PC-3 (cell line): ENCODE measurements at regions not wholly inside any gene's neighbourhood (a gene's known extent, or its start where the extent isn't known, plus 50 kb on each side); places are given as distances from the start of the nearest gene placed in this dataset.

Source experiments
- ATAC-seq: fragments of 200-7000 bp; cut with Tn5 transposase; 2 replicates; pipeline ENCODE4 v1.9.1; 2020; ENCODE audit warnings: mild to moderate bottlenecking, moderate library complexity
- BruUV-seq: library from RNA; stranded (reverse); fragments of 400-500 nt; replicated peaks from 2 replicates; lab custom pipeline; 2021; lab: Mats Ljungman, UMichigan
- CTCF ChIA-PET: fragments of 300-600 bp; sonication (Branson Sonifier 250); formaldehyde crosslinking; loops from one replicate; lab custom pipeline; 2022; ENCODE audit warnings: antibody characterized with exemption; lab: Charles Lee
- POLR2A ChIA-PET: fragments of 300-600 bp; sonication (Branson Sonifier 250); formaldehyde crosslinking; loops from one replicate; lab custom pipeline; 2022; ENCODE audit warnings: antibody characterized with exemption; ENCODE audit not compliant: unreplicated experiment; lab: Charles Lee
- DNase-seq: peaks from one replicate; pipeline ENCODE4 v3.0.0-alpha.2; 2015
- H2AFZ ChIP-seq: fragments of 300-600 bp; sonication (generic); 2 replicates; pipeline ENCODE4 v1.6.0; 2016; ENCODE audit warnings: antibody characterized with exemption, low read length
- H3F3A ChIP-seq: fragments of 300-600 bp; sonication (generic); one replicate; pipeline ENCODE4 v1.6.0; 2017; ENCODE audit warnings: antibody characterized with exemption, low read length, control low read depth, mild to moderate bottlenecking; ENCODE audit not compliant: unreplicated experiment
- H3K27ac ChIP-seq: fragments of 300-600 bp; sonication (generic); 2 replicates; pipeline ENCODE4 v1.5.1; 2016; ENCODE audit warnings: mild to moderate bottlenecking, low read length
- H3K27me3 ChIP-seq: fragments of 300-600 bp; sonication (generic); 2 replicates; pipeline ENCODE4 v1.6.1; 2016; ENCODE audit warnings: low read length, mixed read lengths
- H3K36me3 ChIP-seq: fragments of 300-600 bp; sonication (generic); 2 replicates; pipeline ENCODE4 v1.6.1; 2016; ENCODE audit warnings: low read depth, mixed run types, low read length, mixed read lengths
- H3K4me1 ChIP-seq: fragments of 300-600 bp; sonication (generic); 2 replicates; pipeline ENCODE4 v1.5.1; 2016; ENCODE audit warnings: low read length; ENCODE audit not compliant: insufficient read depth
- H3K4me2 ChIP-seq: fragments of 300-600 bp; sonication (generic); 2 replicates; pipeline ENCODE4 v1.6.0; 2016; ENCODE audit warnings: low read length
- H3K4me3 ChIP-seq: fragments of 300-600 bp; sonication (generic); 2 replicates; pipeline ENCODE4 v1.5.1; 2016; ENCODE audit warnings: mild to moderate bottlenecking, low read length, mixed read lengths
- H3K79me2 ChIP-seq: fragments of 300-600 bp; sonication (generic); 2 replicates; pipeline ENCODE4 v1.6.1; 2017; ENCODE audit warnings: low read length, mixed read lengths
- H3K9ac ChIP-seq: fragments of 300-600 bp; sonication (generic); 2 replicates; pipeline ENCODE4 v1.6.0; 2016; ENCODE audit warnings: mild to moderate bottlenecking, low read length
- H3K9me2 ChIP-seq: fragments of 300-600 bp; sonication (generic); replicated peaks from 2 replicates; pipeline ENCODE4 v1.6.1; 2016; ENCODE audit warnings: mixed run types, low read length, mixed read lengths
- H3K9me3 ChIP-seq: fragments of 300-600 bp; sonication (generic); 2 replicates; pipeline ENCODE4 v1.6.1; 2016; ENCODE audit warnings: low read length, mixed read lengths
- H4K20me1 ChIP-seq: fragments of 300-600 bp; sonication (generic); 2 replicates; pipeline ENCODE4 v1.6.1; 2016; ENCODE audit warnings: low read length, mixed read lengths
- EZH2 ChIP-seq: fragments of 300-600 bp; sonication (generic); IDR thresholded peaks from one replicate; pipeline ENCODE4 v1.6.1; 2017; ENCODE audit warnings: antibody characterized with exemption, mild to moderate bottlenecking, low read length; ENCODE audit not compliant: unreplicated experiment
- EZH2phosphoT487 ChIP-seq: fragments of 300-600 bp; sonication (generic); IDR thresholded peaks from 2 replicates; pipeline ENCODE4 v1.6.1; 2018; ENCODE audit warnings: mild to moderate bottlenecking, antibody characterized with exemption, low read length, borderline replicate concordance
- intact Hi-C: fragments of 100-400 bp; cut with micrococcal nuclease; formaldehyde crosslinking; loops from 2 replicates; pipeline ENCODE4 v1.9.0; 2023
- TF ChIP-seq, protein P1 (sequence below): fragments of 300-600 bp; sonication (generic); conservative IDR thresholded peaks from 2 replicates; pipeline ENCODE4 v1.5.1; 2017; ENCODE audit warnings: antibody characterized with exemption, low read depth, mild to moderate bottlenecking, low read length

DNA sequence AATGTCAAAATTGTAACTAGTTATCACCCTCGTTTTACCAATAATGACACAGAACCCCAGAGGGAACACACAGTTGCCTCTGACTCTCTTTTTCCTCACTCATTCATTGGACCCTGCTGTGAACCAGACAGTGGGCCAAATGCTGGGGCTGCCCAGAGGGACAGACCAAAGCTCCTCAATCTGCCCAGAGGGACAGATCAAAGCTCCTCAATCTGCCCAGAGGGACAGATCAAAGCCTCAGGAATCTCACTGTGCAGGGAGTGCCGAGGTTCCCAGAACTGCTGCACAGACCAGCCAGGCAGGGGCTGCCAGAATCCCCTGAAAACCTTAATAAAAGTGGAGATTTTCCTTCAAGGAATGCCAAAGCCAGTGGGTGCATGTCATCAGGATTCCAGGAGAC lies 179.1 kb downstream of the SOD2 start:
- Histone ChIP-seq H3K4me1 (no peaks in the 10 kb centered on the region), H3K9me3 (no peaks in the 10 kb centered on the region), H3K4me3 (no peak overlapping the region), H3K79me2 (no peaks in the 10 kb centered on the region), H4K20me1 (no peaks in the 10 kb centered on the region), H3K36me3 (no peaks in the 10 kb centered on the region), H3K27ac (no peak overlapping the region), H3K9me2 (no peaks in the 10 kb centered on the region), H3K4me2 (no peak overlapping the region), H3K9ac (no peak overlapping the region), H2AFZ (no peak overlapping the region), H3F3A (no peaks in the 10 kb centered on the region), H3K27me3 (peaks cover 42% of the 10 kb centered on the region)
- no peak for DNase-seq
- no TSS peak for BruUV-seq
- POLR2A ChIA-PET = no interaction called here
- no peak for ATAC-seq
- intact Hi-C loops = no loop called here
- CTCF ChIA-PET = no interaction called here
- no peak for TF ChIP-seq EZH2phosphoT487
- TF ChIP-seq, protein P1, sequence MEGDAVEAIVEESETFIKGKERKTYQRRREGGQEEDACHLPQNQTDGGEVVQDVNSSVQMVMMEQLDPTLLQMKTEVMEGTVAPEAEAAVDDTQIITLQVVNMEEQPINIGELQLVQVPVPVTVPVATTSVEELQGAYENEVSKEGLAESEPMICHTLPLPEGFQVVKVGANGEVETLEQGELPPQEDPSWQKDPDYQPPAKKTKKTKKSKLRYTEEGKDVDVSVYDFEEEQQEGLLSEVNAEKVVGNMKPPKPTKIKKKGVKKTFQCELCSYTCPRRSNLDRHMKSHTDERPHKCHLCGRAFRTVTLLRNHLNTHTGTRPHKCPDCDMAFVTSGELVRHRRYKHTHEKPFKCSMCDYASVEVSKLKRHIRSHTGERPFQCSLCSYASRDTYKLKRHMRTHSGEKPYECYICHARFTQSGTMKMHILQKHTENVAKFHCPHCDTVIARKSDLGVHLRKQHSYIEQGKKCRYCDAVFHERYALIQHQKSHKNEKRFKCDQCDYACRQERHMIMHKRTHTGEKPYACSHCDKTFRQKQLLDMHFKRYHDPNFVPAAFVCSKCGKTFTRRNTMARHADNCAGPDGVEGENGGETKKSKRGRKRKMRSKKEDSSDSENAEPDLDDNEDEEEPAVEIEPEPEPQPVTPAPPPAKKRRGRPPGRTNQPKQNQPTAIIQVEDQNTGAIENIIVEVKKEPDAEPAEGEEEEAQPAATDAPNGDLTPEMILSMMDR = no peak

DNA sequence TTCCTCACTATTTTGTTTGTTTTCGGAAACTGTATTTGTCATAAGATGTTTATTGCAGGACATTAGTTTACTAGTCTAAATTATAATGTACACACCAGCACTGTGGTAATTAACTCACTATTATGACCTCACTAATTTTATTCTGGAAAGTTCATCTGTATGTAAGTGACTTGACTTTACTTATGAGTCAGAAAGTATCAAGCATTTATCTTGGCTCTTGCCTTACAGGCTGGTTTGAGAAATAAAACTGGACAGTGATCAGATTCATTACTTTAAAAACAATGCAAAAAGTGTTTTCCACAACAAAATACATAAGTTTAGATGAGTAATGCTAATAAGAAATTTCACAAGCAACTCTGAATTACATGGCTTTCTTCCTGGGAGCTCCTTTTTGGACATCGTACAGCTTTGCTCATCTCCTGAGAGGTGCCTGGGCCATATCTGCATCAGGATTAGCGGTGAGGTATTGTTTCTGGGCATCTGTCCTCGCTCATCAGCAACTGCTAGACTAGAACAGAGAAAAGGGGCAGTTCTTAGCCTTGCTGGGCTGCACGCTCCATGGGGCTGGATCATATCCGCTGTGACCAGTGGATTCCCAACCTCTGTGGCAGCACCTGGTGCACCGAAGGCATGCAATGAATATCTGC lies 179.8 kb downstream of the SOD2 start:
- CTCF ChIA-PET = no interaction called here
- Histone ChIP-seq H3K27me3 (peaks cover 44% of the 10 kb centered on the region), H3K9ac (no peak overlapping the region), H3K4me2 (no peak overlapping the region), H3F3A (no peaks in the 10 kb centered on the region), H2AFZ (no peak overlapping the region), H3K4me3 (no peak overlapping the region), H3K4me1 (no peaks in the 10 kb centered on the region), H3K27ac (no peak overlapping the region), H3K9me2 (no peaks in the 10 kb centered on the region), H4K20me1 (no peaks in the 10 kb centered on the region), H3K36me3 (no peaks in the 10 kb centered on the region), H3K79me2 (no peaks in the 10 kb centered on the region), H3K9me3 (no peaks in the 10 kb centered on the region)
- POLR2A ChIA-PET = no interaction called here
- ATAC-seq (no peak), DNase-seq (no peak)
- intact Hi-C loops = no loop called here
- no peak for TF ChIP-seq EZH2
- TF ChIP-seq EZH2phosphoT487 = no peak
- TF ChIP-seq, protein P1 = no peak
- no TSS peak for BruUV-seq

DNA sequence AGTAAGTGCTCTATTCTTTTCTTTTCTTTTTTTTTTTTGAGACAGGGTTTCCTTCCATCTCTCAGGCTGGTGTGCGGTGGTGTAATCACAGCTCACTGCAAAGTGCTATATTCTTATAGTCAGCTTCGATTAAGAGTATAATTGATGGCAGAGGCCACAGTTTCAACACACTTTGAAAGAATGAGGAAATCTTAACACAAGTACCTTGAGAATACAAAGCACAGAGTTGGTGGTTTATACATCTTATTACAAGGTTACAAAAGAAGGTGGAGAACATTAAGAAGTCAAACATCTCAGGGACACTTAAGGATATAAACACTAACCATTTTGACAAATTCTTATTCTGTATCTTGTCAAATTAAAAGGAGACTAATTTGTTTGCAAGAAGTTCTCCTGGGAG lies 180.5 kb downstream of the SOD2 start:
- no peak overlapping the region for H3K9ac ChIP-seq
- ChIA-PET POLR2A (no interaction called here), CTCF (no interaction called here)
- H3K79me2 ChIP-seq = no peaks in the 10 kb centered on the region
- no peaks in the 10 kb centered on the region for H3K9me2 ChIP-seq
- no peaks in the 10 kb centered on the region for H3K36me3 ChIP-seq
- no peak for TF ChIP-seq EZH2
- no peak for TF ChIP-seq EZH2phosphoT487
- TF ChIP-seq, protein P1 = no peak
- DNase-seq (no peak), ATAC-seq (no peak)
- no peaks in the 10 kb centered on the region for H3K4me1 ChIP-seq
- no peak overlapping the region for H2AFZ ChIP-seq
- no peak overlapping the region for H3K27ac ChIP-seq
- H3K4me3 ChIP-seq = no peak overlapping the region
- H4K20me1 ChIP-seq = no peaks in the 10 kb centered on the region
- no peak overlapping the region for H3K4me2 ChIP-seq
- no peaks in the 10 kb centered on the region for H3K9me3 ChIP-seq
- peaks cover 44% of the 10 kb centered on the region for H3K27me3 ChIP-seq
- intact Hi-C loops = no loop called here
- H3F3A ChIP-seq = no peaks in the 10 kb centered on the region
- BruUV-seq = no TSS peak
